ENCODE measurements at regions not wholly inside any gene's neighbourhood (a gene's known extent, or its start where the extent isn't known, plus 50 kb on each side); places are given as distances from the start of the nearest gene placed in this dataset.

DNA sequence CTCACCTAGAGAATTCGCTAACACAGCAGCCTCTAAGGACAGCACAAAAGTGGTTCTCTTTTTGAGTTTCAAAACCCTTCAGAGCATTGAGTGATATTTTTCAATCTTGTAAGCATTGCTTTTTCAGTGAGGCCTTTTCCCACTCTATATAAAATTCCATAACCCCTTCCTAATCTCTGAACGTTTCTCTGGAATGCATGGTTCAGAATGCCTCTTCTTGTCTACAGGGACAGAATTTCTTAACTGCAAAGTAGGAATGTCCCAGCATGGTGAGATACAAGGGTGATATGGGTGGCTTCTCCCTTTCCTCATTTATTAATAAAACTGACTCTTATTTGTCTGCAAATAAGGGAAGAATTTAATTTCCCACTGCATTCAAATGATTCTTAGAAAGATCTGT lies 377.9 kb downstream of the LTN1 start:
- Histone ChIP-seq H3K4me1 (ENCODE audit: insufficient read depth) (no peaks in the 10 kb centered on the region), H3K36me3 (no peaks in the 10 kb centered on the region), H3K27me3 (no peaks in the 10 kb centered on the region), H3K27ac (no peak overlapping the region), H3K9me3 (no peaks in the 10 kb centered on the region), H3K4me3 (no peak overlapping the region)
- WGBS, 3 donors, result 51 to 67% (median 61%) methylated on average over 2 of the region's 2 CpGs
- no peak for DNase-seq
- intact Hi-C loops (cut with DNase I), result no loop called here
- no peak for TF ChIP-seq POLR2A (IDR thresholded peaks at IDR 0.05)
- TF ChIP-seq EP300 (IDR thresholded peaks at IDR 0.05), result no peak
- TF ChIP-seq, protein P1, sequence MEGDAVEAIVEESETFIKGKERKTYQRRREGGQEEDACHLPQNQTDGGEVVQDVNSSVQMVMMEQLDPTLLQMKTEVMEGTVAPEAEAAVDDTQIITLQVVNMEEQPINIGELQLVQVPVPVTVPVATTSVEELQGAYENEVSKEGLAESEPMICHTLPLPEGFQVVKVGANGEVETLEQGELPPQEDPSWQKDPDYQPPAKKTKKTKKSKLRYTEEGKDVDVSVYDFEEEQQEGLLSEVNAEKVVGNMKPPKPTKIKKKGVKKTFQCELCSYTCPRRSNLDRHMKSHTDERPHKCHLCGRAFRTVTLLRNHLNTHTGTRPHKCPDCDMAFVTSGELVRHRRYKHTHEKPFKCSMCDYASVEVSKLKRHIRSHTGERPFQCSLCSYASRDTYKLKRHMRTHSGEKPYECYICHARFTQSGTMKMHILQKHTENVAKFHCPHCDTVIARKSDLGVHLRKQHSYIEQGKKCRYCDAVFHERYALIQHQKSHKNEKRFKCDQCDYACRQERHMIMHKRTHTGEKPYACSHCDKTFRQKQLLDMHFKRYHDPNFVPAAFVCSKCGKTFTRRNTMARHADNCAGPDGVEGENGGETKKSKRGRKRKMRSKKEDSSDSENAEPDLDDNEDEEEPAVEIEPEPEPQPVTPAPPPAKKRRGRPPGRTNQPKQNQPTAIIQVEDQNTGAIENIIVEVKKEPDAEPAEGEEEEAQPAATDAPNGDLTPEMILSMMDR (IDR thresholded peaks at IDR 0.05), result no peak

DNA sequence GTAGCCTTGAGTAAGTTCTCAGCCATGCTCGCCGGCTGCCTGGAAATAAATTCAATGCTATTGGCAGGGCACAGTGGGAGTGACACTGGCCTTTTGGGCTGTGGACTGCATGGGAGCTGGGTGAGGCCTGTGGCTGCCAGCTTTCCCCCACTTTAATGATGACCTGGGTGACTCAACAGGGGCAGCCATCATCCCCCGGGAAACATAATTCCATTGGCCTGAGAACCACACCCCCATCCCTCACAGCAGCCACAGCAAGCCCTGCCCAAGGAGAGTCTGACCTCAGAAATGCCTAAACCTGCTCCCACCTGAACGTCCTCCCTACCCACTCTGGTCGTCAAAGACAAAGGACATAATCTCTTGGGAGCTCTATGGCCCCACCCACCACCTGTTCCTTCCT lies 384.0 kb downstream of the LTN1 start:
- TF ChIP-seq POLR2A (IDR thresholded peaks at IDR 0.05) (no peak), EP300 (IDR thresholded peaks at IDR 0.05) (no peak)
- TF ChIP-seq, protein P1 (IDR thresholded peaks at IDR 0.05), result no peak
- H3K36me3 ChIP-seq, result no peaks in the 10 kb centered on the region
- H3K4me3 ChIP-seq, result no peak overlapping the region
- no peaks in the 10 kb centered on the region for H3K9me3 ChIP-seq
- intact Hi-C loops (cut with DNase I), result no loop called here
- H3K4me1 ChIP-seq (ENCODE audit: insufficient read depth), result no peaks in the 10 kb centered on the region
- no peak for DNase-seq
- 84 to 96% (median 90%) methylated on average over 5 of the region's 5 CpGs for WGBS, 3 donors
- no peak overlapping the region for H3K27ac ChIP-seq
- no peaks in the 10 kb centered on the region for H3K27me3 ChIP-seq

DNA sequence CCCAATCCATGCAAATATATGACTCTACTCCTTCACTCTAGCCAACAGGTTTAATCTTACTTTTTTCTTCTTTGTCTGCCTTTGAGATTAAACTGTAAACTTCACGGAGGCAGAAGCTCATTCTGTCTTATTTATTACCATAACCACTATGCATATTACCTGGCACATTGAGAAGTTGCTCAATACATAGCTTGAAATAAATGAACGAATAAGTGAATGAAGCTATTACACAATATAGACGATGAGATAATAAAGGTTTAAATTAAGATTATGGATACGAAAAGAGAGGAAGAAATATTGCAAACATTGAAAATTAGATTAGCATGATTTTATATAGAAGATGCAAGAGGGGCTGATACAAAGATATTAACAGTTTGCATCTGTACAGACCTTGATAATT lies 385.1 kb downstream of the LTN1 start:
- intact Hi-C loops (cut with DNase I), result no loop called here
- TF ChIP-seq, protein P1 (IDR thresholded peaks at IDR 0.05), result no peak
- TF ChIP-seq POLR2A (IDR thresholded peaks at IDR 0.05) (no peak), EP300 (IDR thresholded peaks at IDR 0.05) (no peak)
- WGBS, 3 donors, result 90 to 93% (median 91%) methylated on average over 4 of the region's 4 CpGs
- Histone ChIP-seq H3K27me3 (no peaks in the 10 kb centered on the region), H3K4me3 (no peak overlapping the region), H3K27ac (no peak overlapping the region), H3K4me1 (ENCODE audit: insufficient read depth) (no peaks in the 10 kb centered on the region), H3K9me3 (no peaks in the 10 kb centered on the region), H3K36me3 (no peaks in the 10 kb centered on the region)
- DNase-seq, result no peak

DNA sequence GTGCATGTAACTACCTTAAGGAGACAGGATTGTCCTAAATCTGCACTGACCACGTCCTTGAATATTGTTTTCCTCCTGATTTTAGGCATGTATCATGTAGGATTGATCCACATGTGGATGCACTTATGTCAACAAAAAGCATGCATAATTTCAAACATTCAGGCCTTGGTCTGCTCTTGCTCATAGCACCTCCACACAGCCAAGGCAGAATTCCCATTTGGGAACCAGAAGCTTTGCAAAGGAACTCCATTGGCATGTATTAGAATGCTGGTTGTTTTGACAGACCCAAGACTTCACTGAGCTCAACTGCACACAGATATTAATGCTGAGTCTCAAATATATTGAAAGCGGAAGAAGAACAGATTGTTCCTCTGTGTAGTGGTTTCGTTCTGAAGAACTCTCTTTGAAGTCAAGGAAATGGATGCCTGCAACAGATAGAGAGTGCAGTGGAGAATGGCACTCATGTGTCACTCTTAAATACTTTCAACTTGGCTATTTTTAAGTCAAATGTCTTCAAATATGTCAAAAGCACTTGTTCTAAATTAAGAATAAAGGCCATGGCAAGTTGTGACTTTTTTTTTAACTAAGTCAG lies 387.6 kb downstream of the LTN1 start:
- intact Hi-C loops (cut with DNase I), result no loop called here
- Histone ChIP-seq H3K4me1 (ENCODE audit: insufficient read depth) (no peaks in the 10 kb centered on the region), H3K4me3 (no peak overlapping the region), H3K27me3 (no peaks in the 10 kb centered on the region), H3K27ac (no peak overlapping the region), H3K9me3 (no peaks in the 10 kb centered on the region), H3K36me3 (no peaks in the 10 kb centered on the region)
- TF ChIP-seq POLR2A (IDR thresholded peaks at IDR 0.05) (no peak), EP300 (IDR thresholded peaks at IDR 0.05) (no peak)
- TF ChIP-seq, protein P1 (IDR thresholded peaks at IDR 0.05), result no peak
- no peak for DNase-seq
- 85 to 90% (median 90%) methylated on average over 3 of the region's 3 CpGs for WGBS, 3 donors
